HFFc6 (cell line): ENCODE measurements at regions not wholly inside any gene's neighbourhood (a gene's known extent, or its start where the extent isn't known, plus 50 kb on each side); places are given as distances from the start of the nearest gene placed in this dataset.

Source experiments
- DNase-seq: peaks from one replicate; pipeline ENCODE4 v3.0.0-alpha.2; 2018
- H3K27ac Mint-ChIP-seq: 2 replicates; pipeline ENCODE4 v1.8.0; 2020; ENCODE audit warnings: mild to moderate bottlenecking, mixed read lengths
- H3K27me3 Mint-ChIP-seq: 2 replicates; pipeline ENCODE4 v1.8.0; 2021; ENCODE audit warnings: mild to moderate bottlenecking, moderate library complexity, mixed read lengths; ENCODE audit not compliant: insufficient read depth
- H3K36me3 Mint-ChIP-seq: 2 replicates; pipeline ENCODE4 v1.8.0; 2021; ENCODE audit warnings: low read depth, mixed read lengths
- H3K4me1 Mint-ChIP-seq: 2 replicates; pipeline ENCODE4 v1.8.0; 2020; ENCODE audit warnings: low read depth, mixed read lengths
- H3K4me3 Mint-ChIP-seq: 2 replicates; pipeline ENCODE4 v1.8.0; 2020; ENCODE audit warnings: mild to moderate bottlenecking, moderate library complexity, mixed read lengths
- H3K9me3 Mint-ChIP-seq: 2 replicates; pipeline ENCODE4 v1.8.0; 2020; ENCODE audit warnings: mild to moderate bottlenecking, mixed read lengths
- CTCF ChIP-seq: fragments of 200-600 bp; sonication (generic); IDR thresholded peaks from 2 replicates; pipeline ENCODE4 v1.5.0; 2021; ENCODE audit warnings: antibody characterized with exemption, mild to moderate bottlenecking

DNA sequence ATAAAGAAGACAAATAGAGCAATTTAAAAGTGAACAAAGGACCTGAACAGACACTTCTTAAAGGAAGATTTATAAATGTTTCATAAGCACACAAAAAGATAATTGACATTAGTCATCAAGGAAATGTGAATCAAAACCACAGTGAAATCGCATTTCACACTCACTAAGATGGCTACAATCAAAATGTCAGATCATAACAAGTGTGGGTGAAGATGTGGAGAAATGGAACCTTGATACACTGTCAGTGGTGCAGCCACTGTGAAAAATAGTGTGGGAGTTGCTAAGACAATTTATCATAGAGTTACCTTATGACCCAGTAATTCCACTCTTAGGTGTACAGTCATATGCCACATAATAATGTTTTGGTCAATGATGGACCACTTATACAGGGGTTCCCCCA is 54.5 kb upstream of the HTR4 start:
- Mint-ChIP-seq H3K36me3 (no peaks in the 10 kb centered on the region), H3K27me3 (peaks cover 12% of the 10 kb centered on the region; the same call in 1 of the 2 replicates), H3K9me3 (no peaks in the 10 kb centered on the region), H3K4me3 (no peak overlapping the region), H3K4me1 (no peaks in the 10 kb centered on the region), H3K27ac (no peak overlapping the region)
- no peak for DNase-seq
- no peak for TF ChIP-seq CTCF

DNA sequence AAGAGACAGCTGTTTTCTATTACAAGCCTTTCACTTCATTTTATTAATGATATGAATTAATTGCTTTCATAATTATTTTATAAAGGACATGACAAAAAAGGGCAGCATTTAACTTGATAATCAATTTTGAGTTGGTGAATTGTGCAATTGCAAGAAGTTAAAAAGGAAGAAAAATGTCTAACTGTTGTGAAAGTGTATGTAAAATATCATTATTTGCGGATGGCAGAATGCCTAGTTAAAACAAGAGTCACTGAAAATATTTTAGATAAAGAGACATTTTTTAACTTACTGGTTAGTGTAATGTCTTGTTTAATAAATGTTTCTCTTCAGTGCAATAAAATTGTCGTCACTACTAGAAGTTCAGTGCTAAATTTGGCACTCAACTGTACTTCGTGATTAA is 57.6 kb upstream of the HTR4 start:
- no peak overlapping the region for H3K27ac Mint-ChIP-seq
- no peak for DNase-seq

DNA sequence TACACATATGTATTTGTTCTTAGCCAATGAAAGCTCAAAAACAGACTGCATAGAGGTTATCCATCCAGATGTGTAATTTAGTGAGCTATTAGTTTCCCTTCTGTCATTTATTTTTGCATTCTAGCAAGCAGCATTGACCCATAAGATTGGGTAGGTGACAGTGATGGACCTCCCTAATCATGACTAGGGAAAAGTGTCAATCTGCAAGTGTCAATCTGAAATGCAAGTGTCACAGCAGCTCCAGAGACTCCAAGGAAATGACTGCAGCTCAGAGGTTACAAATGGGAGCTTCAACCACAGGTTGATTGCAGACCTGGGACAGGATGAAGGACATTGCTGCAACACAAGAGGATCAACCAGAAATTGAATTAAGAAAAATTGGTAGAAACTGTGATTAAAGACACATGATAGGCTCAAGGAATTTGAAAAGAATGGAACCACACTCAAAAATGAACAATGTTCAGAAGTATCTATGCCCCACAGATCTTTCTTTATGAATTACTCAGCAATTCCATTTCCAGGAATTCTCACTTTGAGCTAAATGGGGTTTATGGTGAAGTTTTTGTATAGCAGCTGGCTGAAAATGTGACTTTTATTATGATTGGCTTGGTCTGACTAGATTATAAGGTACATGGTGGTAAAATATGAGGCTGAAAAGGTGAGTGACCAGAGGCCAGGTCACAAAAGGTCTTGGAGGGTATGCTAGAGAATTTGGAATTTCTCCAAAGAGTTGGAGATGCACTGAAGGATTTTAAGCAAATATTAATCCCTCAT is 59.6 kb upstream of the HTR4 start:
- H3K36me3 Mint-ChIP-seq = no peaks in the 10 kb centered on the region
- no peaks in the 10 kb centered on the region for H3K9me3 Mint-ChIP-seq
- DNase-seq = no peak
- no peak overlapping the region for H3K27ac Mint-ChIP-seq
- no peak for TF ChIP-seq CTCF
- H3K4me1 Mint-ChIP-seq = no peaks in the 10 kb centered on the region
- peaks cover 22% of the 10 kb centered on the region for H3K27me3 Mint-ChIP-seq
- H3K4me3 Mint-ChIP-seq = no peak overlapping the region

More for the DNA sequence above, 57.6 kb upstream of the HTR4 start:
- TF ChIP-seq CTCF = no peak
- peaks cover 19% of the 10 kb centered on the region for H3K27me3 Mint-ChIP-seq
- H3K4me1 Mint-ChIP-seq = no peaks in the 10 kb centered on the region
- H3K9me3 Mint-ChIP-seq = no peaks in the 10 kb centered on the region
- no peak overlapping the region for H3K4me3 Mint-ChIP-seq
- H3K36me3 Mint-ChIP-seq = no peaks in the 10 kb centered on the region

- Mint-ChIP-seq H3K27ac (no peak overlapping the region), H3K27me3 (peaks cover 20% of the 10 kb centered on the region), H3K4me1 (peaks cover 9% of the 10 kb centered on the region; the same call in 1 of the 2 replicates), H3K36me3 (no peaks in the 10 kb centered on the region), H3K9me3 (no peaks in the 10 kb centered on the region), H3K4me3 (no peak overlapping the region)
- no peak for DNase-seq
- TF ChIP-seq CTCF = no peak
Measured at GRCh38 chr5:148716716-148717115, 62.4 kb upstream of the HTR4 start.

DNA sequence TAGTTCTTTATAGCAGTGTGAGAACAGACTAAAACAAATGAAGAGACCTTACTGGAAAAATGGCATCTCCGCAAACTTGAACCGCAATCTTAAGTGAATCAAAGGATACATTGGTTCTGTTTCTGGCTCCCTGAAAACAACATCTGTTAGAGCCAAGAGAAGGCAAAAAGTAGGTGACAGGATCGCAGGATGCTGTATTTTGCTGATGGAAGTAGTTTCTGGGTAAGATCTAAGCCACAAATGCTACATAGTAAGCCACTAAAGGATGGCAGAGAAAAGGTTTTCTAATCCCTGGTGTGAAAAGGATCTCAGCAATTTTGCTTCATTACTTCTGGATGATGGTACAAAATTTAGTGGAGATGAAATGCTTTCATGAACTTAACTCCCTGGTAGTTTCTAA is 63.3 kb upstream of the HTR4 start:
- peaks cover 9% of the 10 kb centered on the region; the same call in 1 of the 2 replicates for H3K4me1 Mint-ChIP-seq
- H3K4me3 Mint-ChIP-seq = no peak overlapping the region
- peaks cover 17% of the 10 kb centered on the region for H3K27me3 Mint-ChIP-seq
- H3K9me3 Mint-ChIP-seq = no peaks in the 10 kb centered on the region
- no peak for DNase-seq
- H3K27ac Mint-ChIP-seq = no peak overlapping the region
- H3K36me3 Mint-ChIP-seq = no peaks in the 10 kb centered on the region
- TF ChIP-seq CTCF = no peak
